ENCODE measurements at regions not wholly inside any gene's neighbourhood (a gene's known extent, or its start where the extent isn't known, plus 50 kb on each side); places are given as distances from the start of the nearest gene placed in this dataset.

DNA sequence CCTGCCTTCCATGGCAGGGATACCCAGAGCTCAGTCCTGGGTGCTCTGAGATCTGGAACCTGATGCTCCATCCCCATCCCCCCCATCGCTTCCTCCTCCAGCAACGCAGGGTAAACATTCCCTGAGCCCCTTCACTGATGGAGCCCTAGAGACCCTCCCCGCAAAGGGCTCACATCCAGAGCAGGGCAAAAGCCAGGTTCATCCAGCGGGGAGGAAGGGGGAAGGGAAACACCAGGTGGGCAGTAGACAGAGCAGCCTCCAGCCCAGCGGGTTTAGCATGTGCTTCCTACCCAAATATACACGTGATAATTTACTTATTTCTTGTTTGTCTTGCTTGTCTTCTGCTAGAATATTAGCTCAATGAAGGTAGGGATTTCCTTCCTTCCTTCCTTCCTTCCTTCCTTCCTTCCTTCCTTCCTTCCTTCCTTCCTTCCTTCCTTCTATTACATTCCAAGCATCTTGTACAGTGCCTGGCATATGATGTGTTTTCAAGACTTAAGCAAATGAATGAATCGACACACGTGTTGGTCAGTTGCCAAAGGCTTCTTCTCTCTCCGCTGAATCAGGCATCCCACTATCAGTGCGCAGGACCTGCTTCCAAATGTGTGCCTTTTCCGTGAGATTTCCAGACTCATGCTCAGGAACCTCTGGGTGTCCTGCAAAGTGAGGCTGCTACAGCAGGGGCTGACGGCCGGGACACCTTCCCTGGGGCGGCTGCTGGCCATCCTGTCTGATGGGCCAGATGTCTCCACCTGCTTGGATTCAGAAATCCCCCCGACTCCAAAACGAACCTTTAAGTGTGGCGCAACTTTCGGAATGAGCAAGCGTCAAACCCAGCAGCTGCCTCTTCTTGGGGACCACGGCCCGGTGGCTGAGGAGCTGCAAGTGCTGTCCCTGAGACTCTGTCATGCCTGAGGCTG, 955.1 kb downstream of the BRD1 start:
- no peak for ATAC-seq (replicated peaks in 1 of 4)
- H3K4me1 Mint-ChIP-seq = peaks cover 0 to 5% (median 0%) of the 10 kb centered on the region in 3 donors
- 81% methylated on average over 15 of the region's 21 CpGs for WGBS (ENCODE audit: insufficient coverage)
- CTCF ChIA-PET = no interaction called here
- H3K9me3 Mint-ChIP-seq = peaks cover 0 to 5% (median 5%) of the 10 kb centered on the region in 3 donors
- no peaks in the 10 kb centered on the region for H3K4me1 ChIP-seq (ENCODE audit: control insufficient read depth in 1 of 2, extremely low read depth in 1 of 2, insufficient read depth in 2 of 2, low read length in 2 of 2)
- H3K27ac ChIP-seq (ENCODE audit: low read length) = no peak overlapping the region
- no peak for DNase-seq
- H3K27ac Mint-ChIP-seq = no peak overlapping the region
- no peaks in the 10 kb centered on the region for H3K36me3 ChIP-seq (ENCODE audit: control insufficient read depth in 2 of 2, extremely low read depth in 1 of 2, insufficient read depth in 1 of 2, low read length in 1 of 2)
- H3K36me3 Mint-ChIP-seq = no peaks in the 10 kb centered on the region
- no peak overlapping the region for H3K4me3 Mint-ChIP-seq
- POLR2A ChIA-PET = no interaction called here
- H3K27me3 Mint-ChIP-seq = peaks cover 6 to 19% of the 10 kb centered on the region in 2 donors
- H3K27me3 ChIP-seq (replicated peaks in 1 of 2; ENCODE audit: control insufficient read depth in 2 of 2, extremely low read depth in 1 of 2, insufficient read depth in 2 of 2, low read length in 1 of 2) = peaks cover 0 to 30% of the 10 kb centered on the region in 2 experiments
- no peak overlapping the region for H3K4me3 ChIP-seq (ENCODE audit: control insufficient read depth in 1 of 2, extremely low read depth in 1 of 2, low read length in 1 of 2)
- H3K9me3 ChIP-seq = no peaks in the 10 kb centered on the region

DNA sequence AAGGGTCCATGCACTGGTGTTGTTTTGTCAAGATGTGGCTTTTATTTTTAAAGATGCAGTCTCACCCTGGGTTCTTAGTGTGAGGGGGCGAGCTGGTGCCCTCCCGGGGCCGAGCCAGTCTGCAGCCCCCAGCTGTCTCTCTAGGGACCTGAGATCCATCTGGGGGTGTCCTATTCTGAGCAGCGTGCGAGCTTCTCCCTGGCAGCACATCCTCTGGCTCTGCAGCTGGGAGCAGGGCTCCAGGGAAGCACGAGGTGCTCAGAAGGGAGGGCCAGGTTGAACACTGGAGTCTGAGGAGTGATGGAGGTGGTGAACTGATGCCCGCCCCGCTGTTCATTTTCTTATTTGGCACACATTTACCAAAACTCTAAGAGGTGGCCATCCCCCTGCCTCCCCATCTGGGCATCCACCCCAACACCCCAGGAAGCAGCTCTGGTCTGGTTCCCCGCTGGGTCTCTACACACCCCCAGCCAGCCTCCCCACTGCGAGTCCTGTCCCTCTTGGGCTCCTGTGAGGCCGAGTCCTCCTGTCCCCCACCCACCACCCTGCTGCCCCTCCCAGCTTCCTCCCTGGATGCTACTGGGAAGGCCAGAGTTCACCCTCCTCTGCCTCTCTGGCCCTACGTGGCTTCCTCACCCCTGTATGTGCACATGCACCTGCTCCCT, 956.4 kb downstream of the BRD1 start:
- H3K9me3 ChIP-seq = no peaks in the 10 kb centered on the region
- Mint-ChIP-seq H3K27me3 (peaks cover 6 to 17% of the 10 kb centered on the region in 2 donors), H3K4me1 (peaks cover 0 to 5% (median 0%) of the 10 kb centered on the region in 3 donors), H3K9me3 (peaks cover 0 to 5% (median 5%) of the 10 kb centered on the region in 3 donors), H3K36me3 (no peaks in the 10 kb centered on the region), H3K27ac (no peak overlapping the region), H3K4me3 (no peak overlapping the region)
- POLR2A ChIA-PET = no interaction called here
- H3K4me3 ChIP-seq (ENCODE audit: control insufficient read depth in 1 of 2, extremely low read depth in 1 of 2, low read length in 1 of 2) = no peak overlapping the region
- peaks cover 0 to 34% of the 10 kb centered on the region in 2 experiments for H3K27me3 ChIP-seq (replicated peaks in 1 of 2; ENCODE audit: control insufficient read depth in 2 of 2, extremely low read depth in 1 of 2, insufficient read depth in 2 of 2, low read length in 1 of 2)
- WGBS (ENCODE audit: insufficient coverage) = 68% methylated on average over 7 of the region's 12 CpGs
- DNase-seq = no peak
- no peaks in the 10 kb centered on the region for H3K4me1 ChIP-seq (ENCODE audit: control insufficient read depth in 1 of 2, extremely low read depth in 1 of 2, insufficient read depth in 2 of 2, low read length in 2 of 2)
- H3K36me3 ChIP-seq (ENCODE audit: control insufficient read depth in 2 of 2, extremely low read depth in 1 of 2, insufficient read depth in 1 of 2, low read length in 1 of 2) = no peaks in the 10 kb centered on the region
- ATAC-seq (replicated peaks in 1 of 4) = no peak
- CTCF ChIA-PET = no interaction called here
- H3K27ac ChIP-seq (ENCODE audit: low read length) = no peak overlapping the region

GRCh38 chr22:48870436-48870835, 957.2 kb downstream of the BRD1 start:
- Histone ChIP-seq H3K4me3 (ENCODE audit: control insufficient read depth in 1 of 2, extremely low read depth in 1 of 2, low read length in 1 of 2) (no peak overlapping the region), H3K27ac (ENCODE audit: low read length) (no peak overlapping the region), H3K36me3 (ENCODE audit: control insufficient read depth in 2 of 2, extremely low read depth in 1 of 2, insufficient read depth in 1 of 2, low read length in 1 of 2) (no peaks in the 10 kb centered on the region), H3K4me1 (ENCODE audit: control insufficient read depth in 1 of 2, extremely low read depth in 1 of 2, insufficient read depth in 2 of 2, low read length in 2 of 2) (no peaks in the 10 kb centered on the region), H3K27me3 (replicated peaks in 1 of 2; ENCODE audit: control insufficient read depth in 2 of 2, extremely low read depth in 1 of 2, insufficient read depth in 2 of 2, low read length in 1 of 2) (peaks cover 0 to 39% of the 10 kb centered on the region in 2 experiments), H3K9me3 (no peaks in the 10 kb centered on the region)
- Mint-ChIP-seq H3K36me3 (no peaks in the 10 kb centered on the region), H3K27ac (no peak overlapping the region), H3K27me3 (peaks cover 3 to 14% of the 10 kb centered on the region in 2 donors), H3K4me1 (peaks cover 0 to 5% (median 0%) of the 10 kb centered on the region in 3 donors), H3K4me3 (no peak overlapping the region), H3K9me3 (peaks cover 0 to 5% (median 5%) of the 10 kb centered on the region in 3 donors)
- ChIA-PET POLR2A (no interaction called here), CTCF (no interaction called here)
- ATAC-seq (replicated peaks in 1 of 4) (no peak), DNase-seq (no peak)
- WGBS (ENCODE audit: insufficient coverage) = 77% methylated on average over 13 of the region's 13 CpGs

DNA sequence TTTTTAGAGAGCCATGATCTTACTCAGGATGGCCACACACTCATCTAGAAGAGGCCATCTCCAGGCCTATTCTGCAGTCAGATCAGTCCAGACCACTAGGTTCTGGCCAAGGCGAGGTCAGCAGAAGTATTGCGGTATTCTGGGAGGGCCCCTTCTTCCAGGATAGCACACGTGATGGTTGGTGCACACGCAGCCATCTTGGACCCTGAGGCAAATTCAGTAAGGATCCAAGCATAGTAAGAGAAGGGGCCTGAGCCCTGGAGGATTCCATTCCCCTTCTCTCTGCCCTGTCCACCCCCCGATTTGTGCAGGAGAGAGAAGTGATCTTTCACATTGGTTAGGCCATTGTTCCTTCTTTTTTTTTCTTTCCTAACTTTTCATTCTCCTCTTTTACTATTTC, 957.9 kb downstream of the BRD1 start:
- ChIA-PET CTCF (no interaction called here), POLR2A (no interaction called here)
- Histone ChIP-seq H3K9me3 (no peaks in the 10 kb centered on the region), H3K4me1 (ENCODE audit: control insufficient read depth in 1 of 2, extremely low read depth in 1 of 2, insufficient read depth in 2 of 2, low read length in 2 of 2) (no peaks in the 10 kb centered on the region), H3K4me3 (ENCODE audit: control insufficient read depth in 1 of 2, extremely low read depth in 1 of 2, low read length in 1 of 2) (no peak overlapping the region), H3K27me3 (replicated peaks in 1 of 2; ENCODE audit: control insufficient read depth in 2 of 2, extremely low read depth in 1 of 2, insufficient read depth in 2 of 2, low read length in 1 of 2) (peaks cover 0 to 38% of the 10 kb centered on the region in 2 experiments), H3K36me3 (ENCODE audit: control insufficient read depth in 2 of 2, extremely low read depth in 1 of 2, insufficient read depth in 1 of 2, low read length in 1 of 2) (no peaks in the 10 kb centered on the region), H3K27ac (ENCODE audit: low read length) (no peak overlapping the region)
- Mint-ChIP-seq H3K4me1 (peaks cover 0 to 5% (median 0%) of the 10 kb centered on the region in 3 donors), H3K9me3 (peaks cover 0 to 5% (median 5%) of the 10 kb centered on the region in 3 donors), H3K36me3 (no peaks in the 10 kb centered on the region), H3K27me3 (peaks cover 3 to 16% of the 10 kb centered on the region in 2 donors), H3K27ac (no peak overlapping the region), H3K4me3 (no peak overlapping the region)
- DNase-seq = no peak
- 75% methylated on average over 2 of the region's 5 CpGs for WGBS (ENCODE audit: insufficient coverage)
- no peak for ATAC-seq (replicated peaks in 1 of 4)

GRCh38 chr22:48869161-48869560, 958.5 kb downstream of the BRD1 start:
- H3K9me3 Mint-ChIP-seq = peaks cover 0 to 5% (median 5%) of the 10 kb centered on the region in 3 donors
- Histone ChIP-seq H3K36me3 (ENCODE audit: control insufficient read depth in 2 of 2, extremely low read depth in 1 of 2, insufficient read depth in 1 of 2, low read length in 1 of 2) (no peaks in the 10 kb centered on the region), H3K27me3 (replicated peaks in 1 of 2; ENCODE audit: control insufficient read depth in 2 of 2, extremely low read depth in 1 of 2, insufficient read depth in 2 of 2, low read length in 1 of 2) (peaks cover 0 to 43% of the 10 kb centered on the region in 2 experiments), H3K9me3 (no peaks in the 10 kb centered on the region), H3K27ac (ENCODE audit: low read length) (no peak overlapping the region), H3K4me3 (ENCODE audit: control insufficient read depth in 1 of 2, extremely low read depth in 1 of 2, low read length in 1 of 2) (no peak overlapping the region), H3K4me1 (ENCODE audit: control insufficient read depth in 1 of 2, extremely low read depth in 1 of 2, insufficient read depth in 2 of 2, low read length in 2 of 2) (no peaks in the 10 kb centered on the region)
- no peaks in the 10 kb centered on the region for H3K36me3 Mint-ChIP-seq
- H3K4me3 Mint-ChIP-seq = no peak overlapping the region
- WGBS (ENCODE audit: insufficient coverage) = 86% methylated on average over 12 of the region's 12 CpGs
- no peak for ATAC-seq (replicated peaks in 1 of 4)
- ChIA-PET CTCF (no interaction called here), POLR2A (no interaction called here)
- H3K4me1 Mint-ChIP-seq = peaks cover 0 to 5% (median 0%) of the 10 kb centered on the region in 3 donors
- no peak overlapping the region for H3K27ac Mint-ChIP-seq
- H3K27me3 Mint-ChIP-seq = peaks cover 3 to 17% of the 10 kb centered on the region in 2 donors
- no peak for DNase-seq

- no peak overlapping the region for H3K27ac ChIP-seq (ENCODE audit: low read length)
- no peaks in the 10 kb centered on the region for H3K36me3 Mint-ChIP-seq
- H3K36me3 ChIP-seq (ENCODE audit: control insufficient read depth in 2 of 2, extremely low read depth in 1 of 2, insufficient read depth in 1 of 2, low read length in 1 of 2) = no peaks in the 10 kb centered on the region
- H3K27me3 Mint-ChIP-seq = peaks cover 3 to 17% of the 10 kb centered on the region in 2 donors
- CTCF ChIA-PET = no interaction called here
- H3K4me1 ChIP-seq (ENCODE audit: control insufficient read depth in 1 of 2, extremely low read depth in 1 of 2, insufficient read depth in 2 of 2, low read length in 2 of 2) = no peaks in the 10 kb centered on the region
- no peak overlapping the region for H3K27ac Mint-ChIP-seq
- DNase-seq (no peak), ATAC-seq (replicated peaks in 1 of 4) (no peak)
- no peak overlapping the region for H3K4me3 ChIP-seq (ENCODE audit: control insufficient read depth in 1 of 2, extremely low read depth in 1 of 2, low read length in 1 of 2)
- H3K9me3 ChIP-seq = no peaks in the 10 kb centered on the region
- H3K4me3 Mint-ChIP-seq = no peak overlapping the region
- peaks cover 0 to 5% (median 0%) of the 10 kb centered on the region in 3 donors for H3K4me1 Mint-ChIP-seq
- WGBS (ENCODE audit: insufficient coverage) = 51% methylated on average over 5 of the region's 6 CpGs
- POLR2A ChIA-PET = no interaction called here
- H3K27me3 ChIP-seq (replicated peaks in 1 of 2; ENCODE audit: control insufficient read depth in 2 of 2, extremely low read depth in 1 of 2, insufficient read depth in 2 of 2, low read length in 1 of 2) = peaks cover 0 to 45% of the 10 kb centered on the region in 2 experiments
- H3K9me3 Mint-ChIP-seq = peaks cover 0 to 5% (median 5%) of the 10 kb centered on the region in 3 donors
These were observed 959.1 kb downstream of the BRD1 start for GRCh38 chr22:48868554-48868953.

Data from T-cell (primary cell).